HEK293T (cell line): ENCODE measurements at regions not wholly inside any gene's neighbourhood (a gene's known extent, or its start where the extent isn't known, plus 50 kb on each side); places are given as distances from the start of the nearest gene placed in this dataset.

Experiments
- ARNT ChIP-seq: fragments of 450-650 bp; IDR thresholded peaks from 2 replicates; pipeline ENCODE4 v1.6.1; 2017; ENCODE audit warnings: mild to moderate bottlenecking
- BHLHE40 ChIP-seq: fragments of 450-650 bp; IDR thresholded peaks from 2 replicates; pipeline ENCODE4 v1.6.1; 2016; ENCODE audit warnings: mild to moderate bottlenecking, moderate library complexity, borderline replicate concordance
- CTBP1 ChIP-seq: fragments of 450-650 bp; IDR thresholded peaks from 2 replicates; pipeline ENCODE4 v1.6.1; 2016; ENCODE audit warnings: borderline replicate concordance
- ELF4 ChIP-seq: fragments of 450-650 bp; IDR thresholded peaks from 2 replicates; pipeline ENCODE4 v1.6.1; 2017; ENCODE audit warnings: antibody characterized with exemption
- FOXK2 ChIP-seq: fragments of 450-650 bp; IDR thresholded peaks from 2 replicates; pipeline ENCODE4 v1.6.1; 2016; ENCODE audit warnings: mild to moderate bottlenecking
- FOXM1 ChIP-seq: fragments of 450-650 bp; IDR thresholded peaks from 2 replicates; pipeline ENCODE4 v1.6.1; 2017; ENCODE audit warnings: mild to moderate bottlenecking, borderline replicate concordance
- PKNOX1 ChIP-seq: fragments of 450-650 bp; IDR thresholded peaks from 2 replicates; pipeline ENCODE4 v1.6.1; 2016
- SP1 ChIP-seq: fragments of 450-650 bp; IDR thresholded peaks from 2 replicates; pipeline ENCODE4 v1.6.1; 2017
- TARDBP ChIP-seq: fragments of 450-650 bp; IDR thresholded peaks from 2 replicates; pipeline ENCODE4 v1.6.1; 2016

GRCh38 chr4:23320931-23321587, 568.8 kb downstream of the PPARGC1A start:
- TF ChIP-seq PKNOX1 (no peak), FOXM1 (no peak), FOXK2 (no peak), BHLHE40 (no peak), ARNT (no peak), ELF4 (no peak), SP1 (no peak), CTBP1 (no peak), TARDBP (no peak)
